HG03558 (cell line): ENCODE measurements at regions not wholly inside any gene's neighbourhood (a gene's known extent, or its start where the extent isn't known, plus 50 kb on each side); places are given as distances from the start of the nearest gene placed in this dataset.

Experiments
- ATAC-seq: cut with Tn5 transposase; IDR thresholded peaks from one replicate; pipeline ENCODE4 v1.9.1; 2021; ENCODE audit warnings: moderate number of reproducible peaks; ENCODE audit not compliant: unreplicated experiment; ENCODE audit errors: extremely low read depth

DNA sequence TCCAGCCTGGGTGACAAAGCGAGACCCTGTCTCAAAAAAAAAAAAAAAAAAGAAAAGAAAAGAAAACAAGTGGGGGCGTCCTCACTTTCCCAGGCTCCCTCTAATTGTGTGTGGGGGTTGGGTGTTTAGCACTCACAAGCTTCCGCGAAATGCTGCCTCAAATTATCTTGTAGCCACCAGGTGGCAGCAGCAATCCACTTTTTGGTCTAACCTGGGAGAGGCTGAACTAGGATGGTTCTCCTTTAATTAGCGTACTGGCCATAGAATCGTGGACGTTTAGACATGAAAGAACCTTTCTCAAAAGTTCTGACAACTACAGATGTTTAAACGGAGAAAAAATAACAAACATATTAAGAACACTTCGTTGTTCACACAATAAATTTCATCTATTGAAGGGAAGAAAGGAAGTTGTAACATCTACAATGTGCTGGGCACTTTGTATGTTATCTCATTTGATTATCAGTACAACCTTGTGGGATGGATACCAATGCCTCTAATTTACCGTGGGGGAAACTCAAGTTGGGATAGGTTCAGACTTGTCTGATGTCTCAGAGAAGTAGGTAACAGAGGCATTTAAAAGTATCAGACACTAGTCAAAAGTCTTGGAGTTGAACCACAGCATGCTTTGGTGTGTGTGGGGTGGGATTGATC is 122.7 kb upstream of the NABP1 start:
- ATAC-seq: peak; percentile 80

DNA sequence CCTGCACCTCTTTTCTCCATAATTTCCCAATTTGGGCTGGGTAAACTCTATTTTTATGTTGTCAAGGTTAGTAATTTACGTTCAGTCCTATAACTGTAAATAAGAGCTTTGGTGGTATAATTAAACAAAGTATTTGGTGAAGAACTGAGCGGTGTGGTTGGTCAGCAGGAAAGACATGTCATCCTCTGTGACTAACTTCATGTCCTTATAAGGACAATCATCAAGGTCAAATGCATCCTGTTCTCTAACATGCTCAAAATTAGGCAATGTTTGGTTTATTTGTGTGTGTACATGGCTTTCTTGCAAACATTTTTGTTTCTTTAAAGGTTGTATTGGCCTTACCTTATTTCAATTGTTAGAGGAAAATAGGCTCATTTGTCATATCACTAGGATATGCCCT is 121.5 kb upstream of the NABP1 start:
- no peak for ATAC-seq

DNA sequence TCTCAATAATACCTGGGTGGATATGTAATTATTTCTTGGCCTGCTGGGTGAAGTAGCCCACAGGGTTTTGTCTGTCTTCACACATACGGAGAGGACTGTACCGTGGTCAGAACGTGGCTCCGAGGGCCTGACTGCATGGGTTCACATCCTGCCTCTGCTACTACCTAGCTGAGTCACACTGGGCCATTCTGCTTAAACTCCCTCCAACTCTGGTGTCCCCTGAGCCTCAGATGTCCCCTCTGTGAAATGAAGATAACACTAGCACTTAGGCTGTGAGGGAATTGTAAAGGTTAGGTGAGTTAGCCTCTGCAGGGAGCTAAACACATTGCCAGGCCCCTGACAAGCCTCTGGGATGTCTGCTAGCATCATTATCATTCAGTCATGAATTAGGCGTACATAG is 120.1 kb upstream of the NABP1 start:
- no peak for ATAC-seq

DNA sequence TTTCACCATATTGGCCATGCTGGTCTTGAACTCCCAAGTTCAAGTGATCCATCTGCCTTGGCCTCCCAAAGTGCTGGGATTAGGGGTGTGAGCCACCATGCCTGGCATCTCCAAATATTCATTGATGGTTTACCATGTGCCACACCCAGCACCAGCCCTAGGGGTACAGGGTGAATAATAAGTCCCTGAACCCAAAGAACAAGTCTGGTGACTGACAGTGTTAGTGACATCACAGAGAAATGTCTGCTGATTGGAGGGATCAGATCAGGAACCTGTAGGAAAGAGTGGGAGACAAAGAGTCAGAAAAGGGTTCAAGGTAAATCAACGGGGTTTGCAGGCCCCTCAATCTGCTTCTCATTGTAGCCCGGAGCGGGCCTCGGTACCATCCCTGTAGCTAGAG is 118.4 kb upstream of the NABP1 start:
- no peak for ATAC-seq

DNA sequence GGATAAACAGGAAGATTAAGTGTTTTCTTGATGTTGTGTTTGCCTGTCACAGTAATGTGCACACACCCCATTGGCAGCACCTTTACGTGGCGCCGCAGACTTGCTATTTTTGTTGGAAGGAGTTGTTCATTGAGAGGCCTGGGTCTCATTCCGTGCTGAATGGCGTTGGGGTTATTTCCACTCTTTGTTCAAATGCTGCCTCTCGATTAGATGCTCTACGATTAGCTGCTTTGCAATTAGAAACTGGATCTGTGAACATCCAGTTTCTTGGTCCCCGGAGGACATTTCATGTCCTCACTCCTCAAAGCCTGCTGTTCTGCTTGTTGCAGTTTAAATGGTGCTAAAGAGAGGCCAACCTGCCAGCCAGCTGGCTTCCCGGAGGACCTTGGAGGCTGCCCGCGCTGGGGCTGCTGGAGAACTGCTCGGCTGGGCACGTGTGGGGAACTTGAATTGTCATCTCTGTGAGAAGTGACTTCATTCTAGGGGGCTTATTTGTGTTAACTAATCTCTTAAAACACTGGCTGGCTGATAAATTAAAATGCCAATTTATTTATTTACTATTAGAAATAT is 117.4 kb upstream of the NABP1 start:
- no peak for ATAC-seq

DNA sequence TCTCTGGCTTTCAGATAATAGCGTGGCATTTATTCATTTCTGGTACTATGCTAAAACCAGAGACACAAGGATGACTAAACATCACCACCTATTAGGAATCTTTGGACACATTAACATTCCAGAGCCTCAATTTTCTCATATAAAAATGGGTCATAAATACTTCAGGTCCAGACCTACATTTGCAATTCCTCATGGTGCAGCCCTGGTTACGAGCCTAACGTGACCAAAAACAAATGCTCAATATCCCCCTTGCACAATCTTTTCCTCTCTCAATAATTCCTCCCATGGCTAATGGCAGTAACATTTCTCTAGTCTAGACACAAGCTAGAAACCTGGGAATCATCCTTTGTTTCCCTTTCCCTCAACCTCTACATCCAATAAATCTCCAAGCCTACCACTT is 112.8 kb upstream of the NABP1 start:
- no peak for ATAC-seq

DNA sequence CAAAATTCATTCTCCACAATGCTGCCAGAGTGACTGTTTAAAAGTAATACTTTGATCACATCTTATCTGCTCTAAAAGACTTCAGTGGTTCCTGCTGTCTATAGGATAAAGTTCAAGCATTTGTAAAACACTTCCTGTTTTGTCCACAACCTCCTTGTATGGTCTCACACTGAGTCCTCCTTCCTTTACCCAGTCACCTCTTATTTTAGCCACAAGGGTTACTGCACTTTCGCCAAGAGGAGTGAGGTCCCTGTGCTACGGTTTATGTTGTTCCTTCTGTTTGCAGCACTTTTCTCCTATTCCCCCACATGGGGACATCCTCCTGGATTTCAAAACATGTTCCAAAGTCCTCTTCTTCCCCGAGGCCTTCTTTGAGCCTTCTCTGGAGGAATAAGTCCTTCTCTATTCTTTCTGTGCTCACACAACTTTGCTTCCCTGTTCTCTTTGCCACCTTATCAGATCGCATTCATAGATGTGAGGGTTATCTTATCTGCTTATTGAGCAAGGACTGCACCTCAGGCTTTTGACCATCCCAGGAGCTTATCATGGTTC is 112.2 kb upstream of the NABP1 start:
- peak; percentile 47 for ATAC-seq

DNA sequence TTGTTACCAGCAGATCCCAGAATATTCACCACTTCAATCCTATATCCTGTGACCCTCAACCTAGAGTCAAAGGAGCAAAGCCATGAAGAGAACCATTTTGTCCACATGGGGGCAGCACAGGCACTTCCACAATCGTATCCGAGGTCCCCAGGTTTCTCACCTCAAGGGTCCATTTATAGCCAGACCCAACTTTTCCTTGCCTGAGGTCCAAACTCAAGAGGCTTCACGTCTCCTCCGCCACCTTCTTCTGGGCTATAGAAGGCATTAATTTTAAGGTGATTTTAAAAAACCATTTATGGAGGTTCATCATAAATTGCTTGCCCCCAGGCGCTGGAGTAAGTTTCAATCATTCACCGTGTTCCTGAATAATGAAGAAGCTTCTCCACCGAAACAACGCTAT is 111.6 kb upstream of the NABP1 start:
- ATAC-seq: peak; percentile 50

DNA sequence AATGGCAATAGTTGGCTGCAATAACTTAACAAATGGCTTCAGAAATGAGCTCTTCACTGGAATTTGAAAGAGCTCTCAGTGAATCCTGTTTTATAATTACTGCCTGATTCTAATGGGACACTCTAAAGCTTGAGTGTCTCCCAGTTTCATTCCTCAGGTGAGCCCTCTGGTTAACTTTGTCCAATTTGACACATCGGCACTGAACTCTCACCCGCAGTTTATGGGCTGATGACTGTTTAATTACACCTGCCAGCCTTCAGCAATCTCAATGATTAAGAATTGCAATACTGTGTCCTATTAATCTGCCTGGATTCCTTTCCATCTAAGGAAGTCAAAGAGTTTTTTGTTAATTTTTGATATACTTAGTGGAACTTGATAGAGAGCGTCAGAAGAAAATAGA is 110.7 kb upstream of the NABP1 start:
- ATAC-seq: no peak

DNA sequence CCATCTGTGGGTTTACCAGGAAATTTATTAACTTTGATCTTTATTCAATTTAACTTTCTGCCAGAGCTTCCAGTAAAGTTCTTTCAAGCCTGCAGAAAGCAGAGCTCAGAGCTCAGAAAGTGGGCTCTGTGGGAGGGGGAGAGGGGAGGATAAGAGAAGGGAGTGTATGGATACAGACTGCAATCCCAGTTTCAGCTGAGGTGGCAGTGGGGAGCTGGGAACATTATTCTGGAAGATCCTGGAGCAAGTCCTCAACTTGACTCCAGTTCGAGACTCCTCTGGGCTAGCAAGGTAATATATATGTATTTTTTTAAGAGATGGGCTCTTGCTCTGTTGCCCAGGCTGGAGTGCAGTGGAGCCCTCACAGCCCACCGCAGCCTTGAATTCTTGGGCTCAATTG is 108.9 kb upstream of the NABP1 start:
- ATAC-seq: no peak

DNA sequence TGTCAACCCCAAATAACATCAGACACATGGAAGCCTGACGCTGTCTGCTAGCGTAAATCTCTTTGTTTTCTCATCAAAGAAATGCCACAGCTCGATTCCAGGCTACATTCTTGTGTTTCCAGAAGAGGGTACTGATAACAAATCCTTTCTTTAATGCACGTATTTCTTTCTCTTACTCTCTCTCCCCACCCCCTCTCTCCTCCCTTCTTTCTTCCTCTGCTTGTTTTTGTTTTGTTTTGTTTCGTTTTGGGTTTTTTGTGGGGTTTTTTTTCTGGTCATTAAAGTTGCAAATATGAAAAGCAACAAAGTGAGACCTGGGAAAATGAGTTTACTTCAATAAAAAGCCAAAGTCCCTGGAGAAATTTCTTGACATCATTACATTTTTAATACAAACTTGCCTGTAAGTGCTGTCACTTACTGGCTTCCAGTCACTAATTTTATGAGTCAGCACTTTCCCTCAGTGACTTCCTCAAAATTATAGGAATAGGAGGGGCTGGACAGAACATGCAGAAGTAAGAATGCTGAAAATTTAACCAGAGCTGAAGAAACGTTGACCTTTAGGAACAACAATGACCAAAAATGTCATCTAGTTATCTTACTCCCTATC is 106.7 kb upstream of the NABP1 start:
- ATAC-seq: no peak

DNA sequence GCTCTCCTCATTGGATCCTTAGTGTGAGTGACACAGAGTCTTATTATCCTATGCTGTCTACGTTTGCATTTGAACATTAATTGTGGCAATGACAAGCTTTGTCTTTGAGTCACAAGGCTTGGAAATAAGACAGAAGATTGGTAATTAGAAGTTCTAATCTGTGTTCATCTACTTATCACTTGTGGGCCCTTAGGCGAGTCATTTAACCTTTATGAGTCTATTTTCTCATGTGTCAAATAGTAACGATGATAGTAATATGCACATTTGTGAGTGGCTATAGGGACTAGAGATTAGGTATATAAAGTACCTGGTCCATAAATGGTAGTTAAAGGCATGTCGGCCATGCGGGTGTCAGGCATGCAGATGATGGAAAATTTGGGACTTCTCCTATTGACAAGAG is 105.6 kb upstream of the NABP1 start:
- no peak for ATAC-seq

DNA sequence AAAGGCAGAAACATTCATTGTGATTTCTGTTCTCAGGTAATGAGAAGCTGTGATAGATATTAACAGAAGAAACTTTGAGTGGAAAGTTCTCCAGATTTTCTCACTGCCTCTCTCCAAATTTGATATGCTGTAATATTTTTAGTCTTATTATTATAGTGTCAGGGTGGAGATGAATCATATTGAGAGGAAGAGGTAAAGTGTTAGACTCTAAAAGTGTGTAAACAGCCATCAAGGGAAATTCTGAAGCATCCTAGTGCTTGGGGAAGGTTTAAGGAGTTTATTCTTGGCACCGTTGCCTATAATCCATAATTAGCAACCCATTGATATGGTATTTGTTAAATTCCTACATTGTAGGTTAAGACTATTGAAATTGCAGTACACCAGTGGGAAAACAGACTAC is 104.7 kb upstream of the NABP1 start:
- no peak for ATAC-seq

DNA sequence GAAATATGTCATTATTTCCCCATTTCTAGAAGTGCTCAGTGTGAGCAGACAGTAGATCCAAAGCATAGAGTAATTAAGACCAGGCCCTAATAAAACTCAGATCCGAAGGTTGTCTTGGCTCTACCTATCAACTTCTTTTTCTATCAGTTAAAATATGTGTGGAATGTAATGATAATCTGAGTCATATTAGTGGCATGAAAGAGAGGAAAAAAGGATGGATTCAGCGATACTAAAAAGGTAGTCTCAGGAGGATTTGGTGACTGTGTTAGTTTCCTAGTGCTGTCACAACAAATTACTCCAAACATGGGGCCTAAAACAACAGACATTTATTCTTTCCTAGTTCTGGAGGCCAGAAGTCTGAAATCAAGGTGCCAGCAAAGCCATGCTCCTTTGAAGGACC is 103.7 kb upstream of the NABP1 start:
- ATAC-seq: no peak

DNA sequence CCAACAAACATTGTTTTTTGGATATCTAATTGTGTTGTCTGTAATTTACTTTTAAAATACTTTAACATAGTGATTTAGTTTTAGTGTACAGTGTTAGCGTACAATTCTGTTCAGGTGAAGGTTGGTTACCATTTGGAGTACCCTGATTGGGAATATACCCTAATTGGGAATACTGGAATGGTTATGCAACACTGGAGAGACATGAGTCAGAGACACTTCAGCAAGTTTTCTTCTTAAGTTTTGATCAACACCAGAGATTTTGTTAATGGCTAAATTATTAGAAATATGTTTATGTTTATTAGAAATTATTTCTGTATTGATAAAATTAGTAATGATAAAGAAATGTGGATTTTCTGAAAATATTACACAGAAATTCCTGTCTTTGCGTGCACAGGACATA is 100.3 kb upstream of the NABP1 start:
- ATAC-seq: no peak

DNA sequence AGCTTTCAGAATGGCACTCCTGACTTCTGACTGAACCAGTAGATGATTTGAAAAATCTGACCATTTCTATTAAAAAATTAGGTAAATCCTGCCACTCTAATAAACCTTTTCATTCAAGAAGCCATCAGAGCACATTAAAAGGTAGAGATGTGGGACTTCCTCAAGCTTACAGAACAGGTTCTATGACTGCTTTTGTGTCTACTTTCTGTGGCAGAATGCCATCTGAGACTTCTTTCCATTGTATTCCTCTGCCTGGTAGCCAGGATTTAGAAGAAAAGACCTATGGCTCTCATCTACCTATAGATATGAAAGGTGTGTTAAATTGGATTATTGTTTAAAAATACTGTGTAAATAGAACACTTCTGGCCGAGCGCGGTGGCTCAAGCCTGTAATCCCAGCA is 99.9 kb upstream of the NABP1 start:
- no peak for ATAC-seq

DNA sequence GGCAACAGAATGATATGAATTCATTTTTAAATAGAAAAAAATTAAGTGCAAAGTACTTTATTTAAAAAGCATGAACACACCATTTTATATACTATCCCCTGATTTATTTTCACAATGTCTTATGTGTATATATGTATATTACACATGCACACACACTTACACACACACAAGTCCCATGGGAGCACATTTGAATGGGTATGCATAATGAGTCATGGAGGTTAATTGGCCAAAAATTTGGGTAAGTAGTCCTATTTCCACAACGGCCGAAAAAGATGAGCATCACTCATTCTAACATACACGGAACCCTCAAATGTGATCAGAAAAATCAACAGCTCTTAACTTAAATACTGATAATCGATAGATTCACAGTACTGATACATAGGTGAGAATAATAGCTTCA is 97.4 kb upstream of the NABP1 start:
- no peak for ATAC-seq

DNA sequence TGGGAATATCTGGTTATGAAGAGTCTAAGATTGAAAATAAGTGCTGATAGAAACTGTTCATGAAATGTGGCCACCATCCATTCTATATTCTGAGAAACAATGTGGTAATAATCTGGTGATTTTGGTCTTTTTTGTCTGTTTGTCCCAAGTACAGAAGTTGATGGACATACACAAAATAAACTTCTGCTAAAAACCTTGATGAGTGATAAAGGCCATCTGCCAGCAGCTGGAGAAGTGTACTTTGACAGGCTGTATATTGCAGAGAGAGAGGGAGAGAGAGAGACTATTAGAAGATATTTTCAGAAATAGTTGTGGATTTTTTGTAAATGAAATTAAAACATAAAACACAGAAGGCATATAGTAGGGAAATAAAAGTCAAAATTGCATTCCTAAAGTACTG is 96.9 kb upstream of the NABP1 start:
- no peak for ATAC-seq

DNA sequence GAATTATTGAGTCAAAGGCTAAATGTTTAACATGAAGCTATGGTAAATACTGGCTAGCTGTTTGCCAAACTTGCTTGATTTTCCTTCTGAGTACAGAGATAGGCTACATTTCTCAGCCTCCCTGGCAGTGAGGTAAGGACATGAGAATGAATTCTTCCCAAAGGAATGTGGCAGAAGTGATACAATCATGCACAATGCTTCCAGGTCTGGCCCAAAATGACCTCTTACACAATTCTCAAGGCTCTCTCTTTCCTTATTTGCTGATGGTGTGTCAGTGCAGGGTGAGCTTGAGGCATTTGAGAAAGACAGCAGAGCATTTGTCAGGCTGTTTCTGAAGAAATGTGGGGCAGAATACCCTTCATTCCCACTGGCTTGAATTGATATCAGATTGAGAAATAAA is 95.6 kb upstream of the NABP1 start:
- no peak for ATAC-seq

DNA sequence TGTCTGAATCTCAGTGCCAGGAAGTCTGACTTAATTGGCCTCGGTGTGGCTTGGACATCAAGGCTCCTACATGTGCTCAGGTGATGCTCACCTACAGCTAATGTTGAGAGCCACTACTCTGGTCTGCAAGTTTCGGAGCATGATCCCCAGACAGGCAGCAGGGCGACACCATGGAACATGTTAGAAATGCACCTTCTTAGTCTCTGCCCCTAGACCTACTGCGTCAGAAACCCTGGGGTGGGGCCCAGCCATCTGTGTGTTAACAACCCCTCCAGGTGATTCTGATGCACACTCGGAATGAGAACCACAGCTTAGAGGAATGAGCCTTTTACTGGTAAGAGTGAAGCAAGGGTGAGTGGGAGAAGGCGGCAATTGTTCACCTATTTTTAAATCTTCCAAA is 86.9 kb upstream of the NABP1 start:
- no peak for ATAC-seq

DNA sequence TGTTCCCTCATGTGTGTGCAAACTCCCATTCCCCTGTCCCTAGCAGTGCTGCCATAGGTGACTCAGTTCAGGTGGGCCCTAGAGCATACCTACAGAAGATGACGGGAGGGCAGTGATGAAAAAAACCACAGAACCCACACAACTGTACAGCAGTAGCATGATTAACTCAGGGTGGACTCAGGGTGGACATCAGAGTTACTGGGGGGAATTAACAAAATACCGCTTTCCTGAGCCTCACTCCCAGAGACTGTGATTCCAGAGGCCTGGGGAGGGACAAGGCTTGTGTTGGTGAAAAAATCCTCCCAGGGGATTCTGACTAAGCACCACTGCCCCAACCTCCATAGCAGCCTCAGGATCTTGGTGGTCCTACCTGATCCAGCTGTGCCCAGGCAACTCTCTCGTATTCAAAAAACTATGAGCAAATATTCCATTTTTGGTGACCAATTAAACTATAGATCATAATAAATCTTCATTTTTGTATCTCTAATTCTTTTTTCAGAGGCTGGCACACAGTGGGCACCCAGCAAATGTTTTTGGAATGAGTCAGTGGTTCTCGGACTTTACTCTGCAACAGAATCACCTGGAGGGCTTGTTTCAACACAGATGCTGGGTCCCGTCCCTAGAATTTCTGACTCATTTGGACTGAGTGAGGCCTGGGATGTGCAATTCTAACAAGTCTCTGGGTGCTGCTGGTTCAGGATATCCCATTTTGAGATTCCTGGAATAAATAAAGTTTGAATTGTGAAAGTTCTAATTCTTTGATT is 84.1 kb upstream of the NABP1 start:
- no peak for ATAC-seq
